ENCODE measurements at regions not wholly inside any gene's neighbourhood (a gene's known extent, or its start where the extent isn't known, plus 50 kb on each side); places are given as distances from the start of the nearest gene placed in this dataset.

- H3K27ac ChIP-seq (ENCODE audit: low read length): no peak overlapping the region
- no peak overlapping the region for H3K9ac ChIP-seq (ENCODE audit: low read length)
- no peak for TF ChIP-seq EZH2 (optimal IDR thresholded peaks at IDR 0.05; ENCODE audit: low read depth, low read length)
- no peak for TF ChIP-seq EZH2phosphoT487 (IDR thresholded peaks at IDR 0.05; ENCODE audit: low read length)
- TF ChIP-seq, protein P1, sequence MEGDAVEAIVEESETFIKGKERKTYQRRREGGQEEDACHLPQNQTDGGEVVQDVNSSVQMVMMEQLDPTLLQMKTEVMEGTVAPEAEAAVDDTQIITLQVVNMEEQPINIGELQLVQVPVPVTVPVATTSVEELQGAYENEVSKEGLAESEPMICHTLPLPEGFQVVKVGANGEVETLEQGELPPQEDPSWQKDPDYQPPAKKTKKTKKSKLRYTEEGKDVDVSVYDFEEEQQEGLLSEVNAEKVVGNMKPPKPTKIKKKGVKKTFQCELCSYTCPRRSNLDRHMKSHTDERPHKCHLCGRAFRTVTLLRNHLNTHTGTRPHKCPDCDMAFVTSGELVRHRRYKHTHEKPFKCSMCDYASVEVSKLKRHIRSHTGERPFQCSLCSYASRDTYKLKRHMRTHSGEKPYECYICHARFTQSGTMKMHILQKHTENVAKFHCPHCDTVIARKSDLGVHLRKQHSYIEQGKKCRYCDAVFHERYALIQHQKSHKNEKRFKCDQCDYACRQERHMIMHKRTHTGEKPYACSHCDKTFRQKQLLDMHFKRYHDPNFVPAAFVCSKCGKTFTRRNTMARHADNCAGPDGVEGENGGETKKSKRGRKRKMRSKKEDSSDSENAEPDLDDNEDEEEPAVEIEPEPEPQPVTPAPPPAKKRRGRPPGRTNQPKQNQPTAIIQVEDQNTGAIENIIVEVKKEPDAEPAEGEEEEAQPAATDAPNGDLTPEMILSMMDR (IDR thresholded peaks at IDR 0.05; ENCODE audit: low read length): no peak
- H2AFZ ChIP-seq (ENCODE audit: low read length): no peak overlapping the region
- H4K20me1 ChIP-seq (ENCODE audit: insufficient read depth, low read length): no peaks in the 10 kb centered on the region
- no peak overlapping the region for H3K4me2 ChIP-seq (ENCODE audit: low read depth, low read length)
- no peak overlapping the region for H3K4me3 ChIP-seq (ENCODE audit: low read length)
- no peaks in the 10 kb centered on the region for H3K79me2 ChIP-seq (ENCODE audit: low read length)
- no peak for DNase-seq
- no peaks in the 10 kb centered on the region for H3K27me3 ChIP-seq (replicated peaks; ENCODE audit: insufficient read depth, low read length)
- H3K9me3 ChIP-seq (replicated peaks; ENCODE audit: insufficient read depth, low read length): no peaks in the 10 kb centered on the region
- no peaks in the 10 kb centered on the region for H3K36me3 ChIP-seq (replicated peaks; ENCODE audit: insufficient read depth, low read length)
- H3K9me2 ChIP-seq (replicated peaks; ENCODE audit: insufficient read depth, low read length): no peaks in the 10 kb centered on the region
- H3K4me1 ChIP-seq (ENCODE audit: low read length): no peaks in the 10 kb centered on the region
- H3F3A ChIP-seq (ENCODE audit: insufficient read depth, low read length): no peaks in the 10 kb centered on the region
These were observed 287.1 kb upstream of the G2E3 start for GRCh38 chr14:30271811-30272323.

- no peak for DNase-seq
- H4K20me1 ChIP-seq (ENCODE audit: insufficient read depth, low read length): no peaks in the 10 kb centered on the region
These were observed 285.8 kb upstream of the G2E3 start for GRCh38 chr14:30272848-30273832.

GRCh38 chr14:30275604-30276003, 283.4 kb upstream of the G2E3 start:
- H3K4me3 ChIP-seq (ENCODE audit: low read length): no peak overlapping the region
- H3K79me2 ChIP-seq (ENCODE audit: low read length): no peaks in the 10 kb centered on the region
- no peaks in the 10 kb centered on the region for H3K9me3 ChIP-seq (replicated peaks; ENCODE audit: insufficient read depth, low read length)
- no peaks in the 10 kb centered on the region for H3K27me3 ChIP-seq (replicated peaks; ENCODE audit: insufficient read depth, low read length)
- no peaks in the 10 kb centered on the region for H4K20me1 ChIP-seq (ENCODE audit: insufficient read depth, low read length)
- H3K9ac ChIP-seq (ENCODE audit: low read length): no peak overlapping the region
- no peak overlapping the region for H3K4me2 ChIP-seq (ENCODE audit: low read depth, low read length)
- no peaks in the 10 kb centered on the region for H3F3A ChIP-seq (ENCODE audit: insufficient read depth, low read length)
- H3K9me2 ChIP-seq (replicated peaks; ENCODE audit: insufficient read depth, low read length): no peaks in the 10 kb centered on the region
- H3K4me1 ChIP-seq (ENCODE audit: low read length): no peaks in the 10 kb centered on the region
- TF ChIP-seq, protein P1 (IDR thresholded peaks at IDR 0.05; ENCODE audit: low read length): no peak
- TF ChIP-seq EZH2phosphoT487 (IDR thresholded peaks at IDR 0.05; ENCODE audit: low read length): no peak
- no peak for TF ChIP-seq EZH2 (optimal IDR thresholded peaks at IDR 0.05; ENCODE audit: low read depth, low read length)
- no peak overlapping the region for H3K27ac ChIP-seq (ENCODE audit: low read length)
- H2AFZ ChIP-seq (ENCODE audit: low read length): no peak overlapping the region
- H3K36me3 ChIP-seq (replicated peaks; ENCODE audit: insufficient read depth, low read length): no peaks in the 10 kb centered on the region
- no peak for DNase-seq

More at GRCh38 chr14:30272848-30273832, 285.8 kb upstream of the G2E3 start:
- no peaks in the 10 kb centered on the region for H3K36me3 ChIP-seq (replicated peaks; ENCODE audit: insufficient read depth, low read length)
- no peaks in the 10 kb centered on the region for H3K9me3 ChIP-seq (replicated peaks; ENCODE audit: insufficient read depth, low read length)
- H3K27me3 ChIP-seq (replicated peaks; ENCODE audit: insufficient read depth, low read length): no peaks in the 10 kb centered on the region
- no peaks in the 10 kb centered on the region for H3K9me2 ChIP-seq (replicated peaks; ENCODE audit: insufficient read depth, low read length)
- H2AFZ ChIP-seq (ENCODE audit: low read length): no peak overlapping the region
- H3K4me1 ChIP-seq (ENCODE audit: low read length): no peaks in the 10 kb centered on the region
- no peak overlapping the region for H3K4me2 ChIP-seq (ENCODE audit: low read depth, low read length)
- H3K4me3 ChIP-seq (ENCODE audit: low read length): no peak overlapping the region
- H3F3A ChIP-seq (ENCODE audit: insufficient read depth, low read length): no peaks in the 10 kb centered on the region
- no peaks in the 10 kb centered on the region for H3K79me2 ChIP-seq (ENCODE audit: low read length)
- TF ChIP-seq EZH2phosphoT487 (IDR thresholded peaks at IDR 0.05; ENCODE audit: low read length) (no peak), EZH2 (optimal IDR thresholded peaks at IDR 0.05; ENCODE audit: low read depth, low read length) (no peak)
- TF ChIP-seq, protein P1 (IDR thresholded peaks at IDR 0.05; ENCODE audit: low read length): no peak
- H3K9ac ChIP-seq (ENCODE audit: low read length): no peak overlapping the region
- H3K27ac ChIP-seq (ENCODE audit: low read length): no peak overlapping the region
